OCI-LY1 (cell line): ENCODE measurements at regions not wholly inside any gene's neighbourhood (a gene's known extent, or its start where the extent isn't known, plus 50 kb on each side); places are given as distances from the start of the nearest gene placed in this dataset.
A peak's percentile ranks its signal among the peaks of the same experiment; 100 is the strongest.

Experiments
- H2AFZ ChIP-seq: fragments of 200-600 bp; sonication (generic), shearing (Covaris generic); 2 replicates; pipeline ENCODE4 v1.6.0; 2014; ENCODE audit warnings: antibody characterized with exemption, mild to moderate bottlenecking, low read length
- H3F3A ChIP-seq: fragments of 200-600 bp; sonication (generic), shearing (Covaris generic); 2 replicates; pipeline ENCODE4 v1.6.0; 2014; ENCODE audit warnings: mild to moderate bottlenecking, antibody characterized with exemption, low read length, moderate library complexity; ENCODE audit not compliant: insufficient read depth
- H3K27ac ChIP-seq: fragments of 200-600 bp; sonication (generic); 2 replicates; pipeline ENCODE4 v1.5.1; 2014; ENCODE audit warnings: low read length, mixed run types, mild to moderate bottlenecking, low read depth; ENCODE audit not compliant: poor library complexity, severe bottlenecking
- H3K27me3 ChIP-seq: fragments of 200-600 bp; sonication (generic); 2 replicates; pipeline ENCODE4 v1.6.0; 2014; ENCODE audit warnings: antibody characterized with exemption, mild to moderate bottlenecking, low read length, moderate library complexity; ENCODE audit not compliant: insufficient read depth
- H3K36me3 ChIP-seq: fragments of 200-600 bp; sonication (generic); 2 replicates; pipeline ENCODE4 v1.6.1; 2014; ENCODE audit warnings: mild to moderate bottlenecking, antibody characterized with exemption, low read length, moderate library complexity, mixed read lengths; ENCODE audit not compliant: insufficient read depth
- H3K4me1 ChIP-seq: fragments of 200-600 bp; sonication (generic); 2 replicates; pipeline ENCODE4 v1.5.1; 2014; ENCODE audit warnings: mild to moderate bottlenecking, low read length, moderate library complexity; ENCODE audit not compliant: insufficient read depth, severe bottlenecking
- H3K4me2 ChIP-seq: fragments of 200-600 bp; sonication (generic), shearing (Covaris generic); 2 replicates; pipeline ENCODE4 v1.6.1; 2014; ENCODE audit warnings: low read length
- H3K4me3 ChIP-seq: fragments of 200-600 bp; sonication (generic); 2 replicates; pipeline ENCODE4 v1.5.1; 2014; ENCODE audit warnings: low read length, low read depth, mild to moderate bottlenecking, mixed read lengths; ENCODE audit not compliant: poor library complexity, severe bottlenecking
- H3K79me2 ChIP-seq: fragments of 200-600 bp; shearing (Covaris generic); 2 replicates; pipeline ENCODE4 v1.6.1; 2016; ENCODE audit warnings: mixed run types, low read length, mixed read lengths; ENCODE audit not compliant: insufficient read depth
- H3K9ac ChIP-seq: fragments of 200-600 bp; sonication (generic), shearing (Covaris generic); 2 replicates; pipeline ENCODE4 v1.6.1; 2014; ENCODE audit warnings: mild to moderate bottlenecking, low read length, mixed read lengths
- H3K9me2 ChIP-seq: fragments of 200-600 bp; sonication (generic), shearing (Covaris generic); 2 replicates; pipeline ENCODE4 v1.6.1; 2014; ENCODE audit warnings: low read depth, mild to moderate bottlenecking, low read length, mixed read lengths
- H3K9me3 ChIP-seq: fragments of 200-600 bp; shearing (Covaris generic); 2 replicates; pipeline ENCODE4 v1.6.1; 2014; ENCODE audit warnings: low read length, mixed read lengths
- H4K20me1 ChIP-seq: fragments of 200-600 bp; sonication (generic), shearing (Covaris generic); 2 replicates; pipeline ENCODE4 v1.6.0; 2016; ENCODE audit warnings: mild to moderate bottlenecking, low read length; ENCODE audit not compliant: insufficient read depth
- EZH2 ChIP-seq: fragments of 200-600 bp; sonication (generic), shearing (Covaris generic); IDR thresholded peaks from 2 replicates; pipeline ENCODE4 v1.8.0; 2017; ENCODE audit warnings: borderline replicate concordance, mixed run types, mild to moderate bottlenecking, antibody characterized with exemption, low read length, moderate library complexity, mixed read lengths
- TF ChIP-seq, protein P1 (sequence below): fragments of 200-600 bp; sonication (generic), shearing (Covaris generic); IDR thresholded peaks from 2 replicates; pipeline ENCODE4 v1.5.1; 2017; ENCODE audit warnings: mild to moderate bottlenecking, antibody characterized with exemption, low read length, moderate library complexity, mixed read lengths

GRCh38 chr13:89097994-89098393 lies 1426.8 kb downstream of the SLITRK5 start:
- no peaks in the 10 kb centered on the region for H3K9me2 ChIP-seq
- no peaks in the 10 kb centered on the region for H3K36me3 ChIP-seq
- no peak overlapping the region for H3K4me3 ChIP-seq
- H3F3A ChIP-seq: no peaks in the 10 kb centered on the region
- H2AFZ ChIP-seq: no peak overlapping the region
- H3K9ac ChIP-seq: no peak overlapping the region
- no peaks in the 10 kb centered on the region for H3K27me3 ChIP-seq
- H3K79me2 ChIP-seq: no peaks in the 10 kb centered on the region
- H3K4me2 ChIP-seq: no peak overlapping the region
- no peak for TF ChIP-seq EZH2
- TF ChIP-seq, protein P1, sequence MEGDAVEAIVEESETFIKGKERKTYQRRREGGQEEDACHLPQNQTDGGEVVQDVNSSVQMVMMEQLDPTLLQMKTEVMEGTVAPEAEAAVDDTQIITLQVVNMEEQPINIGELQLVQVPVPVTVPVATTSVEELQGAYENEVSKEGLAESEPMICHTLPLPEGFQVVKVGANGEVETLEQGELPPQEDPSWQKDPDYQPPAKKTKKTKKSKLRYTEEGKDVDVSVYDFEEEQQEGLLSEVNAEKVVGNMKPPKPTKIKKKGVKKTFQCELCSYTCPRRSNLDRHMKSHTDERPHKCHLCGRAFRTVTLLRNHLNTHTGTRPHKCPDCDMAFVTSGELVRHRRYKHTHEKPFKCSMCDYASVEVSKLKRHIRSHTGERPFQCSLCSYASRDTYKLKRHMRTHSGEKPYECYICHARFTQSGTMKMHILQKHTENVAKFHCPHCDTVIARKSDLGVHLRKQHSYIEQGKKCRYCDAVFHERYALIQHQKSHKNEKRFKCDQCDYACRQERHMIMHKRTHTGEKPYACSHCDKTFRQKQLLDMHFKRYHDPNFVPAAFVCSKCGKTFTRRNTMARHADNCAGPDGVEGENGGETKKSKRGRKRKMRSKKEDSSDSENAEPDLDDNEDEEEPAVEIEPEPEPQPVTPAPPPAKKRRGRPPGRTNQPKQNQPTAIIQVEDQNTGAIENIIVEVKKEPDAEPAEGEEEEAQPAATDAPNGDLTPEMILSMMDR: no peak
- no peaks in the 10 kb centered on the region for H4K20me1 ChIP-seq
- H3K27ac ChIP-seq: no peak overlapping the region
- H3K4me1 ChIP-seq: no peaks in the 10 kb centered on the region
- no peaks in the 10 kb centered on the region for H3K9me3 ChIP-seq

- Histone ChIP-seq H3F3A (no peaks in the 10 kb centered on the region), H3K4me3 (no peak overlapping the region), H3K9me2 (no peaks in the 10 kb centered on the region), H3K4me2 (no peak overlapping the region), H3K9ac (no peak overlapping the region), H3K9me3 (no peaks in the 10 kb centered on the region), H4K20me1 (no peaks in the 10 kb centered on the region), H3K4me1 (no peaks in the 10 kb centered on the region), H3K79me2 (no peaks in the 10 kb centered on the region), H3K36me3 (no peaks in the 10 kb centered on the region), H3K27me3 (no peaks in the 10 kb centered on the region), H3K27ac (no peak overlapping the region), H2AFZ (no peak overlapping the region)
- TF ChIP-seq, protein P1: no peak
Observed at GRCh38 chr13:89113744-89114143, 1442.6 kb downstream of the SLITRK5 start.

DNA sequence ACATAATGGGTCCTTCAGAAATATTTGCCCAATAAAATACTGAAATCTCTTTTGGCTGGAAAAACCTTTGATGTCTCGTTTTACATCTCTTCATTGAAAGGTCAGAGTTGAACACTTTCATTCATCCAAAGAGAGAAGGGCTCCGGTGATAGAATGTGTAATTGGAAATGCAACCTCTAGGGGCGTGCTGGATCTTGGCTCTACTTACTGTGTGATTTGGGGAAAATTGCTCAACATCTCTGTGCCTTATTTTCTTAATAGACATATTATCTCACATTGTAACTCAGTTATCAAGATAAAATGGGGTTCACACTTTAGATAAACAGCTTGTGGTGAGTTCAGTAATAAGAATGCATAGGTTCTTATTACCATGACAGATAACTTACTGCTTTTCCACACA lies 1444.1 kb downstream of the SLITRK5 start:
- Histone ChIP-seq H3K9me2 (no peaks in the 10 kb centered on the region), H3K9ac (no peak overlapping the region), H3K79me2 (no peaks in the 10 kb centered on the region), H2AFZ (no peak overlapping the region), H3K27me3 (no peaks in the 10 kb centered on the region), H3K9me3 (no peaks in the 10 kb centered on the region), H3K4me3 (no peak overlapping the region), H3K36me3 (no peaks in the 10 kb centered on the region), H3F3A (no peaks in the 10 kb centered on the region), H4K20me1 (no peaks in the 10 kb centered on the region), H3K4me1 (no peaks in the 10 kb centered on the region), H3K27ac (no peak overlapping the region), H3K4me2 (no peak overlapping the region)
- TF ChIP-seq, protein P1: peak; percentile 42
- no peak for TF ChIP-seq EZH2
